GM23338 (cell line): ENCODE measurements at regions not wholly inside any gene's neighbourhood (a gene's known extent, or its start where the extent isn't known, plus 50 kb on each side); places are given as distances from the start of the nearest gene placed in this dataset.

ENCODE experiments used
- ATAC-seq: fragments of 200-7000 bp; cut with Tn5 transposase; 3 replicates; pipeline ENCODE4 v1.9.1; 2020
- DNase-seq: peaks from one replicate; pipeline ENCODE4 v3.0.0-alpha.2; 2015; ENCODE audit warnings: low spot score
- H2AFZ ChIP-seq: fragments of 200-600 bp; sonication (generic); 2 replicates; pipeline ENCODE4 v1.8.0; 2016; ENCODE audit warnings: antibody characterized with exemption, mild to moderate bottlenecking, moderate library complexity
- H3F3A ChIP-seq: fragments of 200-600 bp; sonication (generic); replicated peaks from 2 replicates; pipeline ENCODE4 v1.8.0; 2017; ENCODE audit warnings: antibody characterized with exemption, mixed run types, low read depth
- H3K27ac ChIP-seq: fragments of 200-600 bp; sonication (generic); 2 replicates; pipeline ENCODE4 v1.6.1; 2016; ENCODE audit warnings: low read depth
- H3K27me3 ChIP-seq: fragments of 200-600 bp; sonication (generic); 2 replicates; pipeline ENCODE4 v1.8.0; 2016; ENCODE audit warnings: mild to moderate bottlenecking, mixed run types, moderate library complexity; ENCODE audit not compliant: insufficient read depth
- H3K36me3 ChIP-seq: fragments of 200-600 bp; sonication (generic); 2 replicates; pipeline ENCODE4 v1.8.0; 2016; ENCODE audit warnings: mild to moderate bottlenecking; ENCODE audit not compliant: insufficient read depth
- H3K4me1 ChIP-seq: fragments of 200-600 bp; sonication (generic); 2 replicates; pipeline ENCODE4 v1.8.0; 2016; ENCODE audit warnings: mild to moderate bottlenecking, moderate library complexity; ENCODE audit not compliant: insufficient read depth
- H3K4me2 ChIP-seq: fragments of 200-600 bp; sonication (generic); 2 replicates; pipeline ENCODE4 v1.7.1; 2017; ENCODE audit warnings: mixed run types
- H3K4me3 ChIP-seq: fragments of 200-600 bp; sonication (generic); 2 replicates; pipeline ENCODE4 v1.6.1; 2016; ENCODE audit warnings: mixed run types
- H3K79me2 ChIP-seq: fragments of 200-600 bp; sonication (generic); replicated peaks from 2 replicates; pipeline ENCODE4 v1.8.0; 2017; ENCODE audit warnings: mild to moderate bottlenecking; ENCODE audit not compliant: insufficient read depth
- H3K9me2 ChIP-seq: fragments of 200-600 bp; sonication (generic); 2 replicates; pipeline ENCODE4 v1.8.0; 2017; ENCODE audit not compliant: insufficient read depth
- H4K20me1 ChIP-seq: fragments of 200-600 bp; sonication (generic); replicated peaks from 2 replicates; pipeline ENCODE4 v1.8.0; 2017; ENCODE audit warnings: mild to moderate bottlenecking; ENCODE audit not compliant: insufficient read depth
- H3K27ac Mint-ChIP-seq: 2 replicates; pipeline ENCODE4 v1.8.0; 2020; ENCODE audit warnings: inconsistent platforms, mild to moderate bottlenecking, moderate library complexity, mixed read lengths
- H3K27me3 Mint-ChIP-seq: 3 replicates; pipeline ENCODE4 v1.8.0; 2022; ENCODE audit warnings: low read depth, mild to moderate bottlenecking, moderate library complexity, mixed read lengths, inconsistent platforms; ENCODE audit not compliant: insufficient read depth, poor library complexity
- H3K36me3 Mint-ChIP-seq: 3 replicates; pipeline ENCODE4 v1.8.0; 2021; ENCODE audit warnings: low read depth, mild to moderate bottlenecking, inconsistent platforms, moderate library complexity, mixed read lengths
- H3K4me1 Mint-ChIP-seq: 3 replicates; pipeline ENCODE4 v1.8.0; 2020; ENCODE audit warnings: mild to moderate bottlenecking, inconsistent platforms, mixed read lengths
- H3K4me3 Mint-ChIP-seq: 3 replicates; pipeline ENCODE4 v1.8.0; 2021; ENCODE audit warnings: moderate library complexity, mild to moderate bottlenecking, inconsistent platforms, mixed read lengths
- H3K9me3 Mint-ChIP-seq: 3 replicates; pipeline ENCODE4 v1.8.0; 2020; ENCODE audit warnings: moderate library complexity, mild to moderate bottlenecking, inconsistent platforms, mixed read lengths
- CREB1 ChIP-seq: fragments of 250-450 bp; sonication (Bioruptor Pico); IDR thresholded peaks from 2 replicates; pipeline ENCODE4 v1.5.0; 2020; ENCODE audit warnings: low read depth, mild to moderate bottlenecking, moderate library complexity
- CTCF ChIP-seq, 2 experiments: fragments of 200-600 bp in 1 of 2; sonication (generic) in 1 of 2; conservative IDR thresholded peaks; 2 replicates each; pipeline versions ENCODE4 v1.5.1 to v1.6.1; 2016 to 2017; ENCODE audit warnings: antibody characterized with exemption in 2 of 2, low read depth in 2 of 2, mild to moderate bottlenecking in 2 of 2, moderate library complexity in 1 of 2
- EZH2 ChIP-seq: fragments of 200-600 bp; sonication (generic); IDR thresholded peaks from one replicate; pipeline ENCODE4 v1.8.0; 2017; ENCODE audit warnings: antibody characterized with exemption, mild to moderate bottlenecking, low read depth; ENCODE audit not compliant: unreplicated experiment
- EZH2phosphoT487 ChIP-seq: fragments of 200-600 bp; sonication (generic); IDR thresholded peaks from one replicate; pipeline ENCODE4 v1.8.1; 2018; ENCODE audit warnings: antibody characterized with exemption; ENCODE audit not compliant: unreplicated experiment
- JUNB ChIP-seq: IDR thresholded peaks from one replicate; pipeline ENCODE4 v1.6.1; 2016; ENCODE audit warnings: antibody characterized with exemption; ENCODE audit not compliant: unreplicated experiment
- NANOG ChIP-seq: IDR thresholded peaks from 2 replicates; pipeline ENCODE4 v1.6.1; 2016; ENCODE audit warnings: antibody characterized with exemption, borderline replicate concordance
- POLR2AphosphoS5 ChIP-seq: IDR thresholded peaks from 2 replicates; pipeline ENCODE4 v1.6.1; 2016; ENCODE audit warnings: antibody characterized with exemption, low read depth
- REST ChIP-seq: IDR thresholded peaks from one replicate; pipeline ENCODE4 v1.6.1; 2018; ENCODE audit warnings: antibody characterized with exemption; ENCODE audit not compliant: unreplicated experiment
- STAT1 ChIP-seq: IDR thresholded peaks from one replicate; pipeline ENCODE4 v1.6.1; 2016; ENCODE audit warnings: antibody characterized with exemption; ENCODE audit not compliant: unreplicated experiment
- ZNF114 ChIP-seq: fragments of 250-450 bp; sonication (Bioruptor Pico); IDR thresholded peaks from 2 replicates; pipeline ENCODE4 v1.5.0; 2020; ENCODE audit warnings: mild to moderate bottlenecking, moderate library complexity
- ZNF331 ChIP-seq: fragments of 250-450 bp; sonication (Bioruptor Pico); IDR thresholded peaks from 2 replicates; pipeline ENCODE4 v1.5.0; 2020; ENCODE audit warnings: low read depth, mild to moderate bottlenecking, moderate library complexity
- ZNF462 ChIP-seq: fragments of 250-450 bp; sonication (Bioruptor Pico); IDR thresholded peaks from 2 replicates; pipeline ENCODE4 v1.5.0; 2020; ENCODE audit warnings: mild to moderate bottlenecking, moderate library complexity

GRCh38 chr10:33966946-33967345 lies 632.5 kb upstream of the NRP1 start:
- no peaks in the 10 kb centered on the region for H3F3A ChIP-seq
- no peaks in the 10 kb centered on the region for H3K27me3 ChIP-seq
- no peak overlapping the region for H3K4me3 ChIP-seq
- no peak overlapping the region for H3K4me2 ChIP-seq
- H3K27ac ChIP-seq = no peak overlapping the region
- TF ChIP-seq EZH2phosphoT487 (no peak), STAT1 (no peak), ZNF462 (CRISPR knock-in tag) (no peak), REST (no peak), CTCF (conservative IDR thresholded peaks at IDR 0.05; ENCODE audit: low read depth in 2 of 2) (no peak), POLR2AphosphoS5 (no peak), ZNF331 (CRISPR knock-in tag) (no peak), ZNF114 (no peak), CREB1 (no peak), EZH2 (no peak), JUNB (no peak), NANOG (no peak)
- Mint-ChIP-seq H3K36me3 (no peaks in the 10 kb centered on the region), H3K9me3 (no peaks in the 10 kb centered on the region), H3K4me3 (no peak overlapping the region), H3K27ac (no peak overlapping the region), H3K27me3 (peaks cover 3% of the 10 kb centered on the region), H3K4me1 (no peaks in the 10 kb centered on the region)
- DNase-seq (no peak), ATAC-seq (no peak)
- no peaks in the 10 kb centered on the region for H3K36me3 ChIP-seq
- H4K20me1 ChIP-seq = no peaks in the 10 kb centered on the region
- no peaks in the 10 kb centered on the region for H3K79me2 ChIP-seq
- peaks cover 5% of the 10 kb centered on the region; the same call in 1 of the 2 replicates for H3K9me2 ChIP-seq
- H3K4me1 ChIP-seq = no peaks in the 10 kb centered on the region
- H2AFZ ChIP-seq = no peak overlapping the region
